ENCODE measurements at regions not wholly inside any gene's neighbourhood (a gene's known extent, or its start where the extent isn't known, plus 50 kb on each side); places are given as distances from the start of the nearest gene placed in this dataset.

GRCh38 chr4:125013891-125014290 lies 300.9 kb upstream of the FAT4 start:
- no peaks in the 10 kb centered on the region for H3K79me2 ChIP-seq (ENCODE audit: low read length)
- H3K4me2 ChIP-seq (ENCODE audit: low read length) = no peak overlapping the region
- H3K36me3 ChIP-seq (replicated peaks; ENCODE audit: low read depth, low read length) = no peaks in the 10 kb centered on the region
- H3K27me3 ChIP-seq (ENCODE audit: low read depth, low read length) = no peaks in the 10 kb centered on the region
- no peaks in the 10 kb centered on the region for H3K4me1 ChIP-seq (ENCODE audit: low read length)
- no peak for TF ChIP-seq EZH2phosphoT487 (IDR thresholded peaks at IDR 0.05; ENCODE audit: low read depth)
- H3K4me3 ChIP-seq (ENCODE audit: low read length) = no peak overlapping the region
- H3K27ac ChIP-seq (ENCODE audit: low read length) = no peak overlapping the region
- H3K9ac ChIP-seq (ENCODE audit: low read length) = no peak overlapping the region
- no peaks in the 10 kb centered on the region for H3K9me3 ChIP-seq (ENCODE audit: insufficient read depth, low read length)
- H4K20me1 ChIP-seq (ENCODE audit: insufficient read depth, low read length) = no peaks in the 10 kb centered on the region
- H2AFZ ChIP-seq (ENCODE audit: low read depth, low read length) = no peak overlapping the region

DNA sequence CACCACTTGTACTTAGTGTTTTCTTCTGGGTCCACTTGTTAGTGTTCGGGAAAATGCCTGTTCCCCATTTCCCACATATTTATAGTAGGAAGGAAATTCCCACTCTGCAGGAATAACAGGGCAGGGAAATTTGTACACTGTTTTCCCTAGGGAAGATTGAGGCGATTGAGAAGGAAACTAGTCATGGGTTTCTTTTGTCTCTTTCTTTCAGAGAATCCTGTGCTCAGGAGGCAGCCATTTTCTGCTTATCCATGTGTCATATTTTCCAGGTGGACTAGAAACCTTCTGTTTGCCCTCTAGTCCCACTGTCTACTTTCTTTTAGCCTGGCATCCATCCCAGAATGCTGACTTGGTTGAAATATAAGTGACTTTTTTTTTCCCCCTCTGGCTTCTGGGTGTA lies 299.1 kb upstream of the ANKRD50 start:
- Histone ChIP-seq H3K27me3 (ENCODE audit: low read depth, low read length) (no peaks in the 10 kb centered on the region), H3K4me2 (ENCODE audit: low read length) (no peak overlapping the region)
- TF ChIP-seq CTCF (IDR thresholded peaks at IDR 0.05; ENCODE audit: low read depth, low read length) (no peak), EZH2phosphoT487 (IDR thresholded peaks at IDR 0.05; ENCODE audit: low read depth) (no peak)

DNA sequence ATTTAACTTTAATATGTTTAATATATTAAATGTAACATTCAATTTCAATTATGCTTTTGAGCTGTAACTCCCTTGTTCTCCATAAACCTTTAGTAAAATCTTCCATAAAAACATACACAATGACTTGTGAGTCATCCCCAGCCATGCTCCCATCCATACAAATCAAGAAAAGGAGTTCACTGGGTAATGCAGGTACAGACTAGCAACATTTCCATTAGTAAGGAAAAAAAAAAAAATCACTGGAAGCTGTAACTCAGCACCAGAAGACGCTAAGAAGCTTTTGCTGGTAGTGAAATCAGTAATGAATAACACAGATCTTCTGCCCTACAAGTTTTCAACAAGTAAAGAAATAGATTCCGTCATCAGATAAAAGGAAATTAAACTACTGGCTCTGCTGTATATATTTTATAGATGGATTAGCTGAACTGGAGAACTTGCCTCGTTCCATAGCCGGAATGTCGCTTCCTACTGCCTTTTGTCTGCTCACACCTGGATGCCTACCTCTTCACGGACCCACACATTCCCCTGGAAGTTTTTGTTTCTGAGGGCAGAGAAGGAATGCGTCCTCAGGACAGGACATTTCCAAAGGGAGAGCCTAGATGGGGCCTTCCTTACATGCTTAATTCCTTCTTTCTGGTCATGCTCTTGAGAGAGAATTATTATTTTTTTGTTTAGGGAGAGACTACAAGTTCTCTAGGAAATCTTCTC lies 298.4 kb upstream of the ANKRD50 start:
- TF ChIP-seq CTCF (IDR thresholded peaks at IDR 0.05; ENCODE audit: low read depth, low read length) (no peak), EZH2phosphoT487 (IDR thresholded peaks at IDR 0.05; ENCODE audit: low read depth) (no peak)

More for the DNA sequence above, 299.1 kb upstream of the ANKRD50 start:
- H2AFZ ChIP-seq (ENCODE audit: low read depth, low read length) = no peak overlapping the region
- no peaks in the 10 kb centered on the region for H3K36me3 ChIP-seq (replicated peaks; ENCODE audit: low read depth, low read length)
- no peak overlapping the region for H3K27ac ChIP-seq (ENCODE audit: low read length)
- H4K20me1 ChIP-seq (ENCODE audit: insufficient read depth, low read length) = no peaks in the 10 kb centered on the region
- no peak overlapping the region for H3K9ac ChIP-seq (ENCODE audit: low read length)
- no peaks in the 10 kb centered on the region; the same call in 1 of the 2 replicates for H3K9me3 ChIP-seq (ENCODE audit: insufficient read depth, low read length)
- H3K4me1 ChIP-seq (ENCODE audit: low read length) = no peaks in the 10 kb centered on the region
- H3K79me2 ChIP-seq (ENCODE audit: low read length) = no peaks in the 10 kb centered on the region
- no peak overlapping the region for H3K4me3 ChIP-seq (ENCODE audit: low read length)

GRCh38 chr4:125008676-125009075 lies 296.1 kb upstream of the ANKRD50 start:
- Histone ChIP-seq H4K20me1 (ENCODE audit: insufficient read depth, low read length) (no peaks in the 10 kb centered on the region), H3K27ac (ENCODE audit: low read length) (no peak overlapping the region), H3K4me3 (ENCODE audit: low read length) (no peak overlapping the region), H3K79me2 (ENCODE audit: low read length) (no peaks in the 10 kb centered on the region), H3K4me2 (ENCODE audit: low read length) (no peak overlapping the region), H2AFZ (ENCODE audit: low read depth, low read length) (no peak overlapping the region), H3K9ac (ENCODE audit: low read length) (no peak overlapping the region), H3K27me3 (ENCODE audit: low read depth, low read length) (no peaks in the 10 kb centered on the region), H3K4me1 (ENCODE audit: low read length) (no peaks in the 10 kb centered on the region), H3K9me3 (ENCODE audit: insufficient read depth, low read length) (no peaks in the 10 kb centered on the region; the same call in 1 of the 2 replicates), H3K36me3 (replicated peaks; ENCODE audit: low read depth, low read length) (no peaks in the 10 kb centered on the region)
- TF ChIP-seq CTCF (IDR thresholded peaks at IDR 0.05; ENCODE audit: low read depth, low read length) = no peak
- TF ChIP-seq EZH2phosphoT487 (IDR thresholded peaks at IDR 0.05; ENCODE audit: low read depth) = no peak

More for the DNA sequence above, 298.4 kb upstream of the ANKRD50 start:
- Histone ChIP-seq H3K79me2 (ENCODE audit: low read length) (no peaks in the 10 kb centered on the region), H3K36me3 (replicated peaks; ENCODE audit: low read depth, low read length) (no peaks in the 10 kb centered on the region), H3K27me3 (ENCODE audit: low read depth, low read length) (no peaks in the 10 kb centered on the region), H2AFZ (ENCODE audit: low read depth, low read length) (no peak overlapping the region), H3K4me1 (ENCODE audit: low read length) (no peaks in the 10 kb centered on the region), H4K20me1 (ENCODE audit: insufficient read depth, low read length) (no peaks in the 10 kb centered on the region), H3K4me3 (ENCODE audit: low read length) (no peak overlapping the region), H3K27ac (ENCODE audit: low read length) (no peak overlapping the region), H3K4me2 (ENCODE audit: low read length) (no peak overlapping the region), H3K9ac (ENCODE audit: low read length) (no peak overlapping the region), H3K9me3 (ENCODE audit: insufficient read depth, low read length) (no peaks in the 10 kb centered on the region; the same call in 1 of the 2 replicates)

Measured in OCI-LY3 (cell line).